HG02840 (cell line): ENCODE measurements at regions not wholly inside any gene's neighbourhood (a gene's known extent, or its start where the extent isn't known, plus 50 kb on each side); places are given as distances from the start of the nearest gene placed in this dataset.
"Not testable (repeated sequence)": the region's sequence is repeated elsewhere in the genome, so short reads cannot be mapped to it uniquely, and the experiment has no call there.

ENCODE experiments used
- ATAC-seq: cut with Tn5 transposase; IDR thresholded peaks from one replicate; pipeline ENCODE4 v1.9.1; 2021; ENCODE audit warnings: mild to moderate bottlenecking, moderate library complexity, moderate number of reproducible peaks; ENCODE audit not compliant: unreplicated experiment, low FRiP score

GRCh38 chr10:120108916-120109315, 216.4 kb downstream of the SEC23IP start:
- ATAC-seq = no peak

GRCh38 chr10:120109725-120110124, 217.2 kb downstream of the SEC23IP start:
- ATAC-seq = not testable (repeated sequence)

GRCh38 chr10:120110196-120110595, 217.7 kb downstream of the SEC23IP start:
- ATAC-seq = no peak

- no peak for ATAC-seq
Measured at GRCh38 chr10:120111628-120112027, 219.1 kb downstream of the SEC23IP start.

GRCh38 chr10:120112809-120113208, 220.3 kb downstream of the SEC23IP start:
- no peak for ATAC-seq

GRCh38 chr10:120115959-120116358, 223.4 kb downstream of the SEC23IP start:
- no peak for ATAC-seq

- no peak for ATAC-seq
Measured at GRCh38 chr10:120121768-120122167, 229.2 kb downstream of the SEC23IP start.

GRCh38 chr10:120131183-120131582, 238.7 kb downstream of the SEC23IP start:
- no peak for ATAC-seq

- ATAC-seq = no peak
Measured at GRCh38 chr10:120132811-120133210, 240.3 kb downstream of the SEC23IP start.

GRCh38 chr10:120138689-120139088, 246.2 kb downstream of the SEC23IP start:
- no peak for ATAC-seq

GRCh38 chr10:120145107-120145506, 252.6 kb downstream of the SEC23IP start:
- ATAC-seq = no peak

GRCh38 chr10:120156614-120157274, 264.2 kb downstream of the SEC23IP start:
- ATAC-seq = no peak

- no peak for ATAC-seq
Measured at GRCh38 chr10:120161111-120161510, 268.6 kb downstream of the SEC23IP start.

GRCh38 chr10:120162471-120162870, 269.9 kb downstream of the SEC23IP start:
- ATAC-seq = no peak

- no peak for ATAC-seq
Measured at GRCh38 chr10:120172356-120172755, 279.8 kb downstream of the SEC23IP start.

GRCh38 chr10:120174491-120174890, 282.0 kb downstream of the SEC23IP start:
- ATAC-seq = no peak

- ATAC-seq = no peak
Measured at GRCh38 chr10:120177330-120177729, 279.7 kb upstream of the PLPP4 start.

- no peak for ATAC-seq
Measured at GRCh38 chr10:120180160-120180559, 276.9 kb upstream of the PLPP4 start.

GRCh38 chr10:120181154-120181553, 275.9 kb upstream of the PLPP4 start:
- no peak for ATAC-seq

- ATAC-seq = no peak
Measured at GRCh38 chr10:120182431-120182830, 274.6 kb upstream of the PLPP4 start.

- no peak for ATAC-seq
Measured at GRCh38 chr10:120183546-120183945, 273.5 kb upstream of the PLPP4 start.

GRCh38 chr10:120184547-120185337, 272.3 kb upstream of the PLPP4 start:
- ATAC-seq = no peak
